ENCODE measurements at regions not wholly inside any gene's neighbourhood (a gene's known extent, or its start where the extent isn't known, plus 50 kb on each side); places are given as distances from the start of the nearest gene placed in this dataset.

DNA sequence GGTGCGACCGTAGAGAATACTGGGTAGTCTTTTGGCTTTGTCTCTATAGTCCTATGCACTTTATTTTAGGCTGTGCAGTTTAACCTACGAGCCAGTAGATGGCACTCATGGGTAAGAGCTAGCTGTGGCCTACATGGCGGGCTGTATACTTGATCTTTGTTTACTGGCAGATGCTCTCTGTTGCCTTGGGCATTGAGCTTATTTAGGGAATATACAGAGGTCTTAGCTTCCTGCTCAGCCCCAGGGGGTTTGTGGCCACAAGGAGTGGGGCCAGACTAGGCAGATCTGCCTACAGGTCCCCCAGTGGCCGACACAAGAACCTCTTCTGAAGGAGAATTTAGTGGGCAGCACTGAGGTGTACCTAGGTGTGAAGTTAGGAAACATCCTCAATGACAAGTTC lies 227.6 kb upstream of the HDX start:
- no peak overlapping the region for H3K4me3 ChIP-seq (ENCODE audit: low read depth, low read length)
- DNase-seq (ENCODE audit: low read depth, low spot score): no peak
- ChIA-PET POLR2A (no interaction called here), CTCF (interaction anchor here (0.8 to 2.9 kb wide), 6 partner anchors 8 to 684 kb away, joined by 3 to 32 read pairs (median 5); no protein-coding TSS in a partner anchor)
- TF ChIP-seq, protein P1, sequence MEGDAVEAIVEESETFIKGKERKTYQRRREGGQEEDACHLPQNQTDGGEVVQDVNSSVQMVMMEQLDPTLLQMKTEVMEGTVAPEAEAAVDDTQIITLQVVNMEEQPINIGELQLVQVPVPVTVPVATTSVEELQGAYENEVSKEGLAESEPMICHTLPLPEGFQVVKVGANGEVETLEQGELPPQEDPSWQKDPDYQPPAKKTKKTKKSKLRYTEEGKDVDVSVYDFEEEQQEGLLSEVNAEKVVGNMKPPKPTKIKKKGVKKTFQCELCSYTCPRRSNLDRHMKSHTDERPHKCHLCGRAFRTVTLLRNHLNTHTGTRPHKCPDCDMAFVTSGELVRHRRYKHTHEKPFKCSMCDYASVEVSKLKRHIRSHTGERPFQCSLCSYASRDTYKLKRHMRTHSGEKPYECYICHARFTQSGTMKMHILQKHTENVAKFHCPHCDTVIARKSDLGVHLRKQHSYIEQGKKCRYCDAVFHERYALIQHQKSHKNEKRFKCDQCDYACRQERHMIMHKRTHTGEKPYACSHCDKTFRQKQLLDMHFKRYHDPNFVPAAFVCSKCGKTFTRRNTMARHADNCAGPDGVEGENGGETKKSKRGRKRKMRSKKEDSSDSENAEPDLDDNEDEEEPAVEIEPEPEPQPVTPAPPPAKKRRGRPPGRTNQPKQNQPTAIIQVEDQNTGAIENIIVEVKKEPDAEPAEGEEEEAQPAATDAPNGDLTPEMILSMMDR (IDR thresholded peaks at IDR 0.05; ENCODE audit: insufficient read depth, low read length, missing control alignments): peak; percentile 57

DNA sequence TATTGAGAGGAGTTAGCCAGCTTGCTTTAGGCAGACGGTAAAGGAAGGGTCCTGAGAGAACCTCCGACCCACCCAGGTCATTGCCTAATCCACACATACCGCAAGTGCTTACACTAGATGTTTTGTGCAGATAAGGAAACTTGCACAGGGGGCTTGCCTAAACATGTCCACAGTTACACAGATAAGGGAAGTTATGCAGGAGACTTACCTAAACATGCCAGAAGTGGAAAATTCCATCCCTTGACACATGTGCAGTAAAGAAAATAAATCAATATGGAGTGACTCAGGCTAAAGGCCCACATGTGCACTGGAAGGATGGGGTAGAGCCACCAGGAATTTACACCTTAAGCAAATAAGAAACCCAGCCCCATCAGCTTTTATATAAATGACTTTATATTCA lies 232.8 kb upstream of the HDX start:
- ChIA-PET CTCF (interaction anchor here (0.9 kb wide), 1 partner anchor 172 kb away, joined by 3 read pairs; no protein-coding TSS in a partner anchor), POLR2A (no interaction called here)
- no peak overlapping the region for H3K4me3 ChIP-seq (ENCODE audit: low read depth, low read length)
- no peak for DNase-seq (ENCODE audit: low read depth, low spot score)
- TF ChIP-seq, protein P1 (IDR thresholded peaks at IDR 0.05; ENCODE audit: insufficient read depth, low read length, missing control alignments): no peak

DNA sequence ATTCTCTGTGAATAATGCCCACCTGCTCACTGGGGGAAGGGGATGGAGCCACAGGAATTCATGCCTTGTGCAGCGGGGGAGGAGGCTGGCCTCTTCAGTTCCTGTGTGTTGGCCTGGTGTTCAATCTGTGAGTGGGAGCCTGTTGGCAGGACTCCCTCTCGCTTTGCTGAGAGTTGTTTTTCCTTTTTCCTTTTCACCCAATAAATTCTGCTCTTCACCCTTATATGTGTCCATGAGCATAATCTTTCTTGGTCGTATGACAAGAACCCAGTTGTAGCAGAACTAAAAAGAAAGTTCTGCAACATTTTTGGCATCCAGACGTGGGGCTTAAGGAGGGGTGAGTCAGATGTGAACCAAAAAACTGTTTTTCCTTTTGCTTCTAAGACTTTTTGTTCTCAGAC lies 235.2 kb upstream of the HDX start:
- H3K4me3 ChIP-seq (ENCODE audit: low read depth, low read length): no peak overlapping the region
- TF ChIP-seq, protein P1 (IDR thresholded peaks at IDR 0.05; ENCODE audit: insufficient read depth, low read length, missing control alignments): no peak
- POLR2A ChIA-PET: no interaction called here
- CTCF ChIA-PET: no interaction called here
- no peak for DNase-seq (ENCODE audit: low read depth, low spot score)

DNA sequence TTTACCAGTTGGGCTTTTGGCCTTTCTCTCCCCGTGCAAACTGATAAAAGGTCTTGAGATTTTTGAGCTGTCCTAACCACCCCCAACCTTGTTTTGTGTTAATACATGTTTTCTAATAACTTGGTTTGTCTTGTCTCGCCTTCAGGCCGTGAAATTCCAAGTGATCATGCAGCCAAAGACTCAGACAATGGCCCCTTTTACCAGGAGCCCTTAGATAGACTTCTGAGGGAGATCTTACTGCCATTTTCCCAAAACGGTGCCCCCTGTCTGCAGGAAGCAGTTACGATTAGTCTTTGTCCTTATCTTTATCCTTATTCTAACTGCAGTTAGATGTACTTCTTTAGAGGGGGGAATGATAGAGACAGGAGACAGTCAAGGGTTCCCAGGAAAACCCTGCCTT lies 245.3 kb upstream of the HDX start:
- no peak for DNase-seq (ENCODE audit: low read depth, low spot score)
- CTCF ChIA-PET: no interaction called here
- TF ChIP-seq, protein P1 (IDR thresholded peaks at IDR 0.05; ENCODE audit: insufficient read depth, low read length, missing control alignments): no peak

DNA sequence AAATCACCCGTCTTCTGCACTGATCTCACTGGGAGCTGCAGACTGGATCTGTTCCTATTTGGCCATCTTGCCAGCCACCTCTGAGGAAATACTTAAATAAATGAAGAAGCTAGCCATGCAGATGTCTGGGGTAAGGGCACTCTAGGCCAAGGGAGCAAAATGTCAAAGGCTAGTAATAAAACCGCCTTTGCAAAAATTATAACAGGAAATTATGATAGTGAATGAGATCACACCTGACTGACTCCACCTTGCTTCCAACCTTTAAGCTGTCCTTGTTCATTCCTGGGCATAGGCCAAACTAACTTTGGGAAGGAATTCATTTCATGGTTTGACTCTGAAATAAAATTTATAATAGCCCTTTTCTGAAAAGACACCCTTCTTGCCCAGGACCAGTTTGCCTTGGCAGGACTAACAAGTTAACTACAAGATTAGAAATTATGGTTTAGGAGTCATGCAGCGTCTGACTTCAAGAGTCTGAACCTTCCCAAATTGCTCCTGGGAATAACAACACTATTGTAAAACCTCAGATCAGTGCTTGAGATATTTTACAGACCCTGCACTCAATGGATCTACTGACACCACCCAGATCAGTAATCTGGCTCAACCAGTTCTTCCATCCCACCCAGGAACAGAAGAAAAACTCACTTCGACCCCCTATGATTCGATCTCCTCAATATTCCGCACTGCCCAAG lies 246.9 kb upstream of the HDX start:
- no peak for DNase-seq (ENCODE audit: low read depth, low spot score)
- no peak overlapping the region for H3K4me3 ChIP-seq (ENCODE audit: low read depth, low read length)
- TF ChIP-seq, protein P1 (IDR thresholded peaks at IDR 0.05; ENCODE audit: insufficient read depth, low read length, missing control alignments): no peak
- POLR2A ChIA-PET: no interaction called here
- CTCF ChIA-PET: no interaction called here

More for the DNA sequence above, 245.3 kb upstream of the HDX start:
- no peak overlapping the region for H3K4me3 ChIP-seq (ENCODE audit: low read depth, low read length)
- POLR2A ChIA-PET: no interaction called here

DNA sequence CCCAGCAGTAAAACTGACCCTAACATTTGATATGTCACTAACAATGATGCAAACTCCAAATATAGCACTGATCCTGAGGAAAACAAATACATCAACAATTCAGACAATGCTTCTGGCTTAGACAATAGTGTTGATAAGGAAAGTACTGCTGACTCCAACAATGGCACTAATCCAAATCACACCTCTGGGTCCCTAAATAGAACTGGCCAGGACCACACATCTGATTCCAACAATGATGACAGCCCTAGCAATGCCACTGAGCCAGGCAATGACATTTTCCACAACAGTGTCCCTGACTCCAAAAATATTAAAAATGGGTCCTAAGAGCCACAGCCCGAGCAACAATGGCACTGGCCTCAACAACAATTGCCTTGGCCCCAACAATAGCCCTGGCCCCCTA lies 243.1 kb upstream of the APOOL start:
- POLR2A ChIA-PET: no interaction called here
- TF ChIP-seq, protein P1 (IDR thresholded peaks at IDR 0.05; ENCODE audit: insufficient read depth, low read length, missing control alignments): no peak
- CTCF ChIA-PET: no interaction called here
- no peak for DNase-seq (ENCODE audit: low read depth, low spot score)
- H3K4me3 ChIP-seq (ENCODE audit: low read depth, low read length): no peak overlapping the region
